ENCODE measurements at regions not wholly inside any gene's neighbourhood (a gene's known extent, or its start where the extent isn't known, plus 50 kb on each side); places are given as distances from the start of the nearest gene placed in this dataset.
"Not testable (repeated sequence)": the region's sequence is repeated elsewhere in the genome, so short reads cannot be mapped to it uniquely, and the experiment has no call there.

GRCh38 chr7:356691-357462 is 66.9 kb downstream of the FOXL3 start:
- DNase-seq = no peak

DNA sequence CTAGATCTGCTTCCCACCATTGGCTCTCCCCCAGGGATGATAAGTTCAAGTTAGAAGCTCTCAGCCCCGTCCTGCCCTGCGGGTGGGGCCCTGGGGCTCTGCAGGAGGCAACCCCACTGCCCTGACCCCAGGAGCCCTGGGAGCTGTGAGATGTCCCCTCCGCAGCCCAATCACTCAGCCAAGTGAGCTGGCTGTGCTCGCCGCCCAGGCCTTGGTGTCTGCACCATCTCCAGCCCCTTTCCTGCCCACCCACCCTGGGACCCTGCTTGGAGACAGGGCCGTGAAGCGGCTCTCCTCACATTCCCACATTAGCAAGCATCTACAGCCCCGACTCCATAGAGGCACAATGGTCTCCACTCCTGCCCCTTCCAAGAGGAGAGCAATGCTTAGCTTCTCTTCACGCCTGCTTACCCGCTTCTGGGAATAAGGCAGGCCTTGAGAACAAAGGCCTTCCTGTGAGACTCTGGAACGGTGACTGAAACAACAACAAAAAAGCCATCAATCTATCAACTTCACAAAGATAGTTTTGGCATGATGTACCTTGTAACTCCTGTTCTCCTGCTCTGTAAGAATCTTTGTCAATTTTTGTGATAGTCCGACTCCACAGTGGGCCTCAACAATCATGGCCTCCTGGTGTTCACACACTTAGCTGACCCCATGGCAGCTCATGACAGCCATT is 67.7 kb downstream of the FOXL3 start:
- DNase-seq = no peak

DNA sequence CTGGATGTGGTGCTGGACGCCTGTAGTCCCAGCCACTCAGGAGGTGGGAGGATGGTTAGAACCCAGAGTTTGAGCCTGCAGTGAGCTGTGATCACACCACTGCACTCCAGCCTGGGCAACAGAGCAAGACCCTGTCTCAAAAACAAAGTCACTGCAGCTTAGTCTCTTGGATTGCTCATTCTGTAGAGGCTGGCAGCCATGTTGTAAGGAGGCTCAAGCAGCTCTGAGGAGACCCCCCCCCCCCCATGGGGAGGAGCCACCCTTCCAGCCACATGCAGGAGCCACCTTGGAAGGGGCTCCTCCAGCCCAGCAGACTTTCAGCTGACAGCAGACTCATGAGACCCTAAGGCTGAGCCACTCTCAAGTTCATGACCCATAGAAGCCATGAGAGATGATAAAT is 68.4 kb downstream of the FOXL3 start:
- DNase-seq = no peak

DNA sequence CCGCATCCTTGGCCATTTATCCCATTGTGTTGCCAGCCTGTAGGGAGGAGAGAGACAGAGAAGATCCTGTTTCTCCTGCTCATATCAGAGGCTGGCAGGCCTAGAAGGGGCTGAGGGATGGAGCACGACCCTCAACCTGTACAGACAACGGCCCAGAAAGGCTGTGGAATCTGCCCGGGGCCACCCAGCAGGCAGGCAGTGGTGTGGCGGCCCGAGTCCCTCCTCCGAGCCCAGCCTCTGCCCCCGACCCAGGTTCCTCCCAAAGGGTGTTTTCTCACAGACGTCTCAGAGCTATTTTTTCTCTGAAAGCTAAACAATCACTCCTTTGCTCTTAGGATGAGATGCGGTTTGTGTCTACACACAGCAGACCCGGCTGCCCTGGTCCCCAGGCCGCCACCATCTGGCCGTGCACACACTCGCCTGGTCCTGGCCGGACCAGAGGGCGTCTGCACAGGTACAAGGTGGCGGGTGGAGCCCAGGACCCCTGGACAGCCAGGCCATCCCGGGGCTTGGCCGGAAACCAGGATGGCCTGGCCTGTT is 69.3 kb downstream of the FOXL3 start:
- DNase-seq = no peak

DNA sequence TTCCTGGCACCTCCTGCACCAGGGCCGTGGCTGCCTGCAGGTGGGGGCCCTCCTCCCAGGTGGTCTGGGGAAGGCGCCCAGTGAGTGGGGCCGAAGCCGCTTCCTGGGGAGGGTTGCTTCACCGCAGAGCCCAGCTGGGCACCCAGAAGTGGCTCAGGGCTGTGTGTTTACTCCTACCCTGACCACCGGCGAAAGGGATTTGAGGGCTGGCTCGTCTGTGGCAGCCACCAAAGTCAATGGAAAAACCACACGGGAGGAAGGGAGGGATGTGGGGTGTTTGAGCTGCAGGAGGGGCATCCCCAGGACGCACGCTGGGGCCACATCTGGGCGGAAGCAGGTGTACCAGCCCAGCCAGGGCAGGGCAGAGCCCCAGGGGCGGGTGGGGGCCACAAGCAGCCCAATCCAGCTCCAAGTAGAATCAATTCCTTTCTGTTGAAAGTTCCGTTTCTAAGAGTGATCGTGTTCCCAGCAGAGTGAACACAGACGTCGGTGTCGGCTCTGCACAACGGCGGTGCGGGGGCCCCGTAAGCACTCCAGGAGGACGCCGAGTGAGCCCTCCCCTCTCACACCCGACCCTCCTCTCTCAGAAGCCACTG is 69.9 kb downstream of the FOXL3 start:
- no peak for DNase-seq

- DNase-seq = no peak
Observed at GRCh38 chr7:360454-361100, 70.6 kb downstream of the FOXL3 start.

DNA sequence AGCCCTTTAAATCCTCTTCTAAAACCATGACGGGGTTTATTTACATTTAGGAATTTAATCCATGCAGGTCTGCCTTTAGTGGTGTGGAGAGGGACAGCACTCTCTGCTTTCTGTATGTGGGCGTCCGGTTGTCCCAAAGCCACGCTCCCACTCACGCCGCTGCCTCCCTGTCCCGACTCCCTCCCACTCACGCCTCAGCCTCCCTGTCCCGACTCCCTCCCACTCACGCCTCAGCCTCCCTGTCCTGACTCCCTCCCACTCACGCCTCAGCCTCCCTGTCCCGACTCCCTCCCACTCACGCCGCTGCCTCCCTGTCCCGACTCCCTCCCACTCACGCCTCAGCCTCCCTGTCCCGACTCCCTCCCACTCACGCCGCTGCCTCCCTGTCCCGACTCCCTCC is 71.2 kb downstream of the FOXL3 start:
- DNase-seq = not testable (repeated sequence)

GRCh38 chr7:361680-362401 is 71.9 kb downstream of the FOXL3 start:
- no peak for DNase-seq

DNA sequence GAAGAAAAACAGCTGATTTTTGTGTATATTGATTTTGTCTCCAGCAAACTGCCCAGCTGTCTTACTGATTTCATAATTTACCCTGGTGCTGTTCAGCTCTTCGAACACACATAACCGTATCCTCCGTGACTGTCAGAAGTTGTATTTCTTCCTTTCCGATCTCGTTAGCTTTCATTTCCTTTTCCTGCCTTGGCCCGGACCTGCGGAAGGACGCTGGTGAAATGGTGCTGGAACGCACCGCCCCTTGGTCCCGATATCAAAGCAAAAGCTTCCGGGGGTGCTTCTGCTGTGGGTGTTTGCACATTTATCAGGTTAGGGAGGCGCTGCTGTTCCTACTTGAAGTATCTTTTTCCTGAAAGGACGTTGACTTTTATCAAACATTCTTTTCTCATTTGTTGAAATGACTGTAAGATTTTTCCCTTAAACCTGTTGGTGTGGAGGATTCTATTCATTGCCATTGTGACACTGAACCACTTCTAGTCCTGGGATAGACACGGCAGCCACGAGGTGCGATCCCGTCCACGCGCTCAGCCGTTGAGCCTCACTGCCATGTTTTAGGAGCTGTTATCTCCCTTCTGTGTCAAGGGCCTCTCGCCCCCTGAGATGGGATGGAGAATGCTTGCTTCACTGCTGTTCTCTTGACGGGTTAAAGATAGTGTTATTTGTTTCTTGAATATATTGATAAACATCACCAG is 72.6 kb downstream of the FOXL3 start:
- DNase-seq = no peak

GRCh38 chr7:363626-364025 is 73.7 kb downstream of the FOXL3 start:
- no peak for DNase-seq

DNA sequence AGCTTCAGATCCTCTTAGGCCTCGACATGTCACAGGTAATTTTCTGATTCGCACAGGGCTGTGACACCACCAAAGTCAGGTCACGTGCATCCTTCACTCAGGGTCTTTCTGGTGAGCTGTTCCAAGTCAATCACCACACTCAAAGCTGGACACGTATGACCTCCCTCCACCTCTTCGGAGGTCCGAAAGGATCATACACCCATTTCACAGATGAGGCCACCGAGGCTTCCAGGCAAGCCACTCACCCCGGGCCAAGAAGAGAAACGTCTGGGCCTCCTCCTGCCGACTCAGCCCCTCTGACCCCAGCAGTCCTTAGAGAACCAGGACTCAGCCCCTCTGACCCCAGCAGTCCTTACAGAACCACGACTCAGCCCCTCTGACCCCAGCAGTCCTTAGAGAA is 74.6 kb downstream of the FOXL3 start:
- DNase-seq = no peak

DNA sequence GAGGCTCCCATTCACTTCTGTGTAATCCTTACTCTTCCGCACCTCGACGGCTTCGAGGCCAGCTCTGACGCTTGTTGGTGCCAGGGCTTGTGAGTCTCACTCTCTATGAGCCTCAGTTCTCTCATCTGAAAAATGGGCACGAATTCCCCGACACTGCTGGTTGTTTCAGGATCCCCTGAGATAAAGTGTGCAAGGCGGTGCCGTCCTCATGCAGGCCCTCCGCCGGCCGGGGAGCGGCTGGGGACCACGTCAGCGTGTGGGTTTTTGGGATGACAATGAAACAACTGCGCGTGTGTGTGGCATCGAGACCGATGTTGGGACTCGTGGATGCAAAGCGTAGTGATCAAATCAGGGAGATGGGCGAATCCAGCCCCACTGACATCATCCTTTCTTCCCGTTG is 75.6 kb downstream of the FOXL3 start:
- DNase-seq = no peak

DNA sequence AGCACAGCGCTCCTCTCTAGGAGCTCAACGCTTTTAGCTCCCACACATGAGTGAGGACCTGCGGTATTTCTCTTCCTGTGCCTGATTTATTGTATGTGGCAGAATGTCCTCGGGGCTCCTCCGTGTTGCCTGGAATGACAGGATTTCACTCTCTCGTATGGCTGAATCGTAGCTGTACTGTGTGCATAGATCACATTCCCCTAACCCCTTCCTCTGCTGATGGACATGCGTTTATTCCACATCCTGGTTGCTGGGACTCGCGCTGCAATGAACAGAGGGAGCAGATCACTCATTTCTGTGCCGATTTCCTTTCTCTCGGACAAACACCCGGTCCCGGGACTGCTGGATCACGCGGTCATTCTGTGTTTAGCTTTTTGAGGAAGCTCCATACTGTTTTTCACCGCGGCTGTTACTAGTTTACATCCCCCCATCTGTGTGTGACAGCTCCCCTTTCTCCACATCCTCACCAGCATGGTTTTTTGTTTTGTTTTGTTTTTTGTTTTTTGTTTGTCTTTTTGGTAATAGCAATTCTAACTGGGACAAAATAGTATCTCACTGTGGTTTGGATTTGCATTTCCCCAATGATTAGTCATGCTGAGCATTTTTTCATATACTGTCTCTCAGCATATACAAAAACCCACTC is 76.3 kb downstream of the FOXL3 start:
- DNase-seq = no peak

DNA sequence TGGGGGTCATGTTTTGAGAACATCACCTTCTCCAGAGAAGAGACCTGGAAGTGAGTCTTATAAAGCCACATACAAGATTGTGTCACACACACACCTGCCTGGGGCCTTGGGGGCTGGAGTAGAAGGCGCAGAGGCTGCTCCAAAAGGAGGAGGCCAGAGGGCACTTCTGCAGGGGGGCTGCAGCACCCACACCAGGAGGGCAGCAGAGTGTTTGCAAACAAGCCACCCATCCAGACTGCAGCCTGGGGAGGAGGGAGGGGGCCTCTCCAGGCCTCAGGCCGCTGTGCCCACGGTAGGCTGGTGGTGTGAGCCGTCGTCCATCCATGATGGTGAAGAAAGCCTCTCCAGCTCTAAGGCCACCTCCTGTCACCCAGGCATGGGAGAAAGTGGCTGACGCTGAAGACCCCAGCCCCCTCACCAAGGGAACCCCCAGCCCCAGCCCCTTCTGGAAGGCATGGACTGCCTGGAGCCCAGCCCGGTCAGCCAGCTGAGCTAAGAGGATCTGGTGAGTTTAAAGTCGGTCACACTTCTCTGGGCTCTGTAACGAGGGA is 77.5 kb downstream of the FOXL3 start:
- DNase-seq = no peak

- DNase-seq = no peak
Observed at GRCh38 chr7:368651-369475, 78.9 kb downstream of the FOXL3 start.

- DNase-seq = no peak
Observed at GRCh38 chr7:369476-370258, 79.7 kb downstream of the FOXL3 start.

- DNase-seq = no peak
Observed at GRCh38 chr7:370259-370625, 80.3 kb downstream of the FOXL3 start.

DNA sequence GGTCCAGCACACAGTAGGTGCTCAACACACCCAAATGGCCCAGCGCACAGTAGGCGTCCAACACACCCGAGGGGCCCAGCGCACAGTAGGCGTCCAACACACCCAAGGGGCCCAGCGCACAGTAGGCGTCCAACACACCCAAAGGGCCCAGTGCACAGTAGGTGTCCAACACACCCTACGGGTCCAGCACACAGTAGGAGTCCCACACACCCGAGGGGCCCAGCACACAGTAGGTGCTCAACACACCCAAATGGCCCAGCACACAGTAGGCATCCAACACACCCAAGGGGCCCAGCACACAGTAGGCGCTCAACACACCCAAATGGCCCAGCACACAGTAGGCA is 80.8 kb downstream of the FOXL3 start:
- DNase-seq = no peak

- DNase-seq = no peak
Observed at GRCh38 chr7:371119-371778, 81.3 kb downstream of the FOXL3 start.
